Left ventricle myocardium inferior (tissue), 1 donor: ENCODE measurements at regions not wholly inside any gene's neighbourhood (a gene's known extent, or its start where the extent isn't known, plus 50 kb on each side); places are given as distances from the start of the nearest gene placed in this dataset.
"Not testable (repeated sequence)": the region's sequence is repeated elsewhere in the genome, so short reads cannot be mapped to it uniquely, and the experiment has no call there.

Source experiments
- DNase-seq: peaks from one replicate; pipeline ENCODE4 v3.0.0-alpha.2; 2020
- H3K27ac ChIP-seq: fragments of 200-600 bp; replicated peaks from 2 replicates; pipeline ENCODE4 v1.8.0; 2021
- H3K27me3 ChIP-seq: fragments of 200-600 bp; 2 replicates; pipeline ENCODE4 v1.8.0; 2021; ENCODE audit warnings: low read depth
- H3K36me3 ChIP-seq: fragments of 200-600 bp; 2 replicates; pipeline ENCODE4 v1.8.0; 2021
- H3K4me1 ChIP-seq: fragments of 200-600 bp; 2 replicates; pipeline ENCODE4 v1.8.0; 2021
- H3K4me3 ChIP-seq: fragments of 200-600 bp; 2 replicates; pipeline ENCODE4 v1.8.0; 2021; ENCODE audit warnings: mild to moderate bottlenecking, moderate library complexity
- H3K9me3 ChIP-seq: fragments of 200-600 bp; replicated peaks from 2 replicates; pipeline ENCODE4 v1.8.0; 2021
- CTCF ChIP-seq: fragments of 200-600 bp; IDR thresholded peaks from 2 replicates; pipeline ENCODE4 v1.8.0; 2021; ENCODE audit warnings: antibody characterized with exemption, mild to moderate bottlenecking, borderline replicate concordance
- intact Hi-C: fragments of 100-400 bp; cut with micrococcal nuclease; formaldehyde crosslinking; loops from one replicate; pipeline ENCODE4 v1.11.0; 2022
- donor health status: DM: no; HTN: yes; CAD: no; lungs with severe emphysema.

- TF ChIP-seq CTCF, result no peak
- Histone ChIP-seq H3K27ac (no peak overlapping the region), H3K9me3 (no peaks in the 10 kb centered on the region), H3K27me3 (peaks cover 84% of the 10 kb centered on the region), H3K4me3 (no peak overlapping the region), H3K36me3 (no peaks in the 10 kb centered on the region), H3K4me1 (no peaks in the 10 kb centered on the region)
- no peak for DNase-seq
- intact Hi-C loops, result no loop called here
Observed at GRCh38 chr16:16937576-16937975, 533.2 kb downstream of the XYLT1 start.

- no peaks in the 10 kb centered on the region for H3K36me3 ChIP-seq
- no peak for TF ChIP-seq CTCF
- intact Hi-C loops, result no loop called here
- no peak overlapping the region for H3K27ac ChIP-seq
- no peak overlapping the region for H3K4me3 ChIP-seq
- peaks cover 85% of the 10 kb centered on the region for H3K27me3 ChIP-seq
- DNase-seq, result no peak
- H3K9me3 ChIP-seq, result no peaks in the 10 kb centered on the region
- H3K4me1 ChIP-seq, result no peaks in the 10 kb centered on the region
Observed at GRCh38 chr16:16938009-16938408, 532.8 kb downstream of the XYLT1 start.

- H3K36me3 ChIP-seq, result no peaks in the 10 kb centered on the region
- intact Hi-C loops, result no loop called here
- no peak overlapping the region for H3K4me3 ChIP-seq
- no peaks in the 10 kb centered on the region for H3K4me1 ChIP-seq
- no peak overlapping the region for H3K27ac ChIP-seq
- no peak for DNase-seq
- no peaks in the 10 kb centered on the region for H3K9me3 ChIP-seq
- no peak for TF ChIP-seq CTCF
- peaks cover 81% of the 10 kb centered on the region for H3K27me3 ChIP-seq
Observed at GRCh38 chr16:16938980-16939379, 531.8 kb downstream of the XYLT1 start.

- H3K27ac ChIP-seq, result no peak overlapping the region
- no peak for TF ChIP-seq CTCF
- intact Hi-C loops, result no loop called here
- H3K4me1 ChIP-seq, result no peaks in the 10 kb centered on the region
- H3K27me3 ChIP-seq, result peaks cover 68% of the 10 kb centered on the region
- no peak for DNase-seq
- no peak overlapping the region for H3K4me3 ChIP-seq
- no peaks in the 10 kb centered on the region for H3K36me3 ChIP-seq
- no peaks in the 10 kb centered on the region for H3K9me3 ChIP-seq
Observed at GRCh38 chr16:16940351-16940750, 530.4 kb downstream of the XYLT1 start.

GRCh38 chr16:16942849-16943248 is 527.9 kb downstream of the XYLT1 start:
- DNase-seq, H3K27ac ChIP-seq, H3K36me3 ChIP-seq, H3K4me1 ChIP-seq, H3K4me3 ChIP-seq, intact Hi-C loops, H3K9me3 ChIP-seq: not testable (repeated sequence)
- peaks cover 47% of the 10 kb centered on the region for H3K27me3 ChIP-seq

GRCh38 chr16:16945207-16945606 is 525.6 kb downstream of the XYLT1 start:
- TF ChIP-seq CTCF, result no peak
- no peaks in the 10 kb centered on the region for H3K4me1 ChIP-seq
- H3K9me3 ChIP-seq, result peaks cover 20% of the 10 kb centered on the region
- H3K27ac ChIP-seq, result no peak overlapping the region
- H3K4me3 ChIP-seq, result no peak overlapping the region
- no peak for DNase-seq
- H3K36me3 ChIP-seq, result no peaks in the 10 kb centered on the region
- H3K27me3 ChIP-seq, result peaks cover 24% of the 10 kb centered on the region
- intact Hi-C loops, result no loop called here
